Neural progenitor cell (in vitro differentiated cells): ENCODE measurements at regions not wholly inside any gene's neighbourhood (a gene's known extent, or its start where the extent isn't known, plus 50 kb on each side); places are given as distances from the start of the nearest gene placed in this dataset.

Source experiments
- DNase-seq: peaks from one replicate; pipeline ENCODE4 v3.0.0-alpha.2; 2016; ENCODE audit warnings: low spot score
- H2AFZ ChIP-seq: fragments of 200-600 bp; sonication (generic); replicated peaks from 2 replicates; pipeline ENCODE4 v1.6.1; 2016; ENCODE audit warnings: antibody characterized with exemption
- H3F3A ChIP-seq: fragments of 200-600 bp; sonication (generic); 2 replicates; pipeline ENCODE4 v1.6.1; 2016; ENCODE audit warnings: antibody characterized with exemption, low read depth
- H3K27ac ChIP-seq: fragments of 200-600 bp; sonication (generic); 2 replicates; pipeline ENCODE4 v1.5.1; 2016; ENCODE audit warnings: mild to moderate bottlenecking
- H3K27me3 ChIP-seq: fragments of 200-600 bp; sonication (generic); 2 replicates; pipeline ENCODE4 v1.6.1; 2016; ENCODE audit warnings: mild to moderate bottlenecking, moderate library complexity
- H3K36me3 ChIP-seq: fragments of 200-600 bp; sonication (generic); 2 replicates; pipeline ENCODE4 v1.5.1; 2016
- H3K4me1 ChIP-seq: fragments of 200-600 bp; sonication (generic); 2 replicates; pipeline ENCODE4 v1.6.1; 2016; ENCODE audit warnings: mixed run types
- H3K4me2 ChIP-seq: fragments of 200-600 bp; sonication (generic); 2 replicates; pipeline ENCODE4 v1.6.1; 2016
- H3K4me3 ChIP-seq: fragments of 200-600 bp; sonication (generic); 2 replicates; pipeline ENCODE4 v1.5.1; 2016
- H3K79me2 ChIP-seq: fragments of 200-600 bp; sonication (generic); 2 replicates; pipeline ENCODE4 v1.6.1; 2016; ENCODE audit warnings: low read depth
- H3K9ac ChIP-seq: fragments of 200-600 bp; sonication (generic); 2 replicates; pipeline ENCODE4 v1.6.1; 2016
- H3K9me3 ChIP-seq: fragments of 200-600 bp; sonication (generic); 2 replicates; pipeline ENCODE4 v1.5.1; 2016; ENCODE audit warnings: low read depth
- H4K20me1 ChIP-seq: fragments of 200-600 bp; sonication (generic); 2 replicates; pipeline ENCODE4 v1.6.1; 2016; ENCODE audit warnings: low read depth
- H3K27ac Mint-ChIP-seq: 3 replicates; pipeline ENCODE4 v1.8.0; 2021; ENCODE audit warnings: mixed read lengths
- H3K27me3 Mint-ChIP-seq: 2 replicates; pipeline ENCODE4 v1.8.0; 2022; ENCODE audit warnings: low read depth, mild to moderate bottlenecking, inconsistent platforms, moderate library complexity, mixed read lengths; ENCODE audit not compliant: insufficient read depth
- H3K36me3 Mint-ChIP-seq: 3 replicates; pipeline ENCODE4 v1.8.0; 2021; ENCODE audit warnings: mixed read lengths
- H3K4me1 Mint-ChIP-seq: 3 replicates; pipeline ENCODE4 v1.8.0; 2021; ENCODE audit warnings: mixed read lengths
- H3K4me3 Mint-ChIP-seq: 3 replicates; pipeline ENCODE4 v1.8.0; 2021; ENCODE audit warnings: mild to moderate bottlenecking, moderate library complexity, mixed read lengths
- H3K9me3 Mint-ChIP-seq: 3 replicates; pipeline ENCODE4 v1.8.0; 2020; ENCODE audit warnings: mixed read lengths
- EZH2 ChIP-seq: fragments of 200-600 bp; sonication (generic); IDR thresholded peaks from 2 replicates; pipeline ENCODE4 v1.6.1; 2017; ENCODE audit warnings: antibody characterized with exemption, mild to moderate bottlenecking, moderate library complexity
- EZH2phosphoT487 ChIP-seq: fragments of 200-600 bp; sonication (generic); IDR thresholded peaks from 2 replicates; pipeline ENCODE4 v1.6.1; 2017; ENCODE audit warnings: antibody characterized with exemption
- TF ChIP-seq, protein P1 (sequence below): fragments of 200-600 bp; sonication (generic); IDR thresholded peaks from 2 replicates; pipeline ENCODE4 v1.5.1; 2017; ENCODE audit warnings: antibody characterized with exemption, mild to moderate bottlenecking

DNA sequence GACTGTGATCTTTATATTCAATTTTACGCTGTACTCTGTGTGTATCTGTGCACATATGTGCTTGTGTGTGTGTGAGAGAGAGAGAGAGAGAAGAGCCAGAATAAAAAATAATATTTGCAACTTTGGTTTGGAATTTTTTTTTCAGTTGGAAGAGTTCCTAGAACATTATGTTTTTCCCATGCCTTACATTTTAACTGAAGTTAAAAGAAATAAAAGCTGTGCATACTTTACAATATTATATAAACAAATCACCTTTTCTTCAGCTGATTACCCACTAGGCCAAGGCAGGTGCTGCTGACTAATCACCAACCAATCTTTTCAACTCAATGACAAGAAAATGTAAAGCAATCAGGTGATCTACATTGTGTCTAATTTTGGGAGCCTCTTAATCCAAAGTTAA lies 366.3 kb downstream of the NYAP2 start:
- H3K4me3 Mint-ChIP-seq = no peak overlapping the region
- H3K4me1 Mint-ChIP-seq = peaks cover 10% of the 10 kb centered on the region
- DNase-seq = no peak
- no peaks in the 10 kb centered on the region for H3K27me3 ChIP-seq
- H3K36me3 ChIP-seq = no peaks in the 10 kb centered on the region
- H2AFZ ChIP-seq = no peak overlapping the region
- H3K4me3 ChIP-seq = no peak overlapping the region
- no peaks in the 10 kb centered on the region for H3K79me2 ChIP-seq
- no peak for TF ChIP-seq EZH2
- TF ChIP-seq, protein P1, sequence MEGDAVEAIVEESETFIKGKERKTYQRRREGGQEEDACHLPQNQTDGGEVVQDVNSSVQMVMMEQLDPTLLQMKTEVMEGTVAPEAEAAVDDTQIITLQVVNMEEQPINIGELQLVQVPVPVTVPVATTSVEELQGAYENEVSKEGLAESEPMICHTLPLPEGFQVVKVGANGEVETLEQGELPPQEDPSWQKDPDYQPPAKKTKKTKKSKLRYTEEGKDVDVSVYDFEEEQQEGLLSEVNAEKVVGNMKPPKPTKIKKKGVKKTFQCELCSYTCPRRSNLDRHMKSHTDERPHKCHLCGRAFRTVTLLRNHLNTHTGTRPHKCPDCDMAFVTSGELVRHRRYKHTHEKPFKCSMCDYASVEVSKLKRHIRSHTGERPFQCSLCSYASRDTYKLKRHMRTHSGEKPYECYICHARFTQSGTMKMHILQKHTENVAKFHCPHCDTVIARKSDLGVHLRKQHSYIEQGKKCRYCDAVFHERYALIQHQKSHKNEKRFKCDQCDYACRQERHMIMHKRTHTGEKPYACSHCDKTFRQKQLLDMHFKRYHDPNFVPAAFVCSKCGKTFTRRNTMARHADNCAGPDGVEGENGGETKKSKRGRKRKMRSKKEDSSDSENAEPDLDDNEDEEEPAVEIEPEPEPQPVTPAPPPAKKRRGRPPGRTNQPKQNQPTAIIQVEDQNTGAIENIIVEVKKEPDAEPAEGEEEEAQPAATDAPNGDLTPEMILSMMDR = no peak
- no peak for TF ChIP-seq EZH2phosphoT487
- no peaks in the 10 kb centered on the region for H4K20me1 ChIP-seq
- H3K9ac ChIP-seq = no peak overlapping the region
- H3K4me2 ChIP-seq = no peak overlapping the region
- no peaks in the 10 kb centered on the region for H3K9me3 ChIP-seq
- H3K36me3 Mint-ChIP-seq = no peaks in the 10 kb centered on the region
- H3K27me3 Mint-ChIP-seq = no peaks in the 10 kb centered on the region
- H3K4me1 ChIP-seq = no peaks in the 10 kb centered on the region
- no peaks in the 10 kb centered on the region for H3K9me3 Mint-ChIP-seq
- no peak overlapping the region for H3K27ac ChIP-seq
- no peaks in the 10 kb centered on the region for H3F3A ChIP-seq
- H3K27ac Mint-ChIP-seq = no peak overlapping the region

DNA sequence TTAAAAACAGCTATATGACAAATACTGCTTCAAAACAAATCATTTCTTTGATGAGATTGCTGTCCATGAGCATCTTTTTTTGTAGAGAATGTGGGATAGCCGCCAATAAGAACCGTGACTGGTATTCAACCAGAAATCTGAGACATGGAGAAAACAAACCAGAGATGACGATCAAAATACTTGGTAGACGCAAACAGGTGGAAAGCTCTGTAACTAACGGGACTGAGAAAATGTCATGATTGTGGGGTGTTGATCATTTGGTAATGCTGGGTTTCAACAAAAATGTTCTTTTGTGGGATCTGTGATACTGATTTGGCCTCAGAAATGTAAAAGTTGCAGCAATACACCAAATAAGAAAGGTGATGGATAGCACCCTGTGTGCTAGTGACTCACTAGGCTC lies 364.8 kb downstream of the NYAP2 start:
- peaks cover 10% of the 10 kb centered on the region for H3K4me1 Mint-ChIP-seq
- no peaks in the 10 kb centered on the region for H3K27me3 Mint-ChIP-seq
- no peaks in the 10 kb centered on the region for H3F3A ChIP-seq
- no peaks in the 10 kb centered on the region for H3K9me3 Mint-ChIP-seq
- no peak overlapping the region for H3K4me3 Mint-ChIP-seq
- no peak overlapping the region for H3K27ac ChIP-seq
- no peaks in the 10 kb centered on the region for H3K4me1 ChIP-seq
- H3K9ac ChIP-seq = no peak overlapping the region
- H3K9me3 ChIP-seq = no peaks in the 10 kb centered on the region
- DNase-seq = no peak
- H4K20me1 ChIP-seq = no peaks in the 10 kb centered on the region
- H3K79me2 ChIP-seq = no peaks in the 10 kb centered on the region
- no peak overlapping the region for H2AFZ ChIP-seq
- no peaks in the 10 kb centered on the region for H3K36me3 ChIP-seq
- no peak overlapping the region for H3K4me2 ChIP-seq
- no peak overlapping the region for H3K4me3 ChIP-seq
- H3K27me3 ChIP-seq = no peaks in the 10 kb centered on the region
- TF ChIP-seq, protein P1 = no peak
- TF ChIP-seq EZH2phosphoT487 (no peak), EZH2 (no peak)
- H3K36me3 Mint-ChIP-seq = no peaks in the 10 kb centered on the region
- H3K27ac Mint-ChIP-seq = no peak overlapping the region

DNA sequence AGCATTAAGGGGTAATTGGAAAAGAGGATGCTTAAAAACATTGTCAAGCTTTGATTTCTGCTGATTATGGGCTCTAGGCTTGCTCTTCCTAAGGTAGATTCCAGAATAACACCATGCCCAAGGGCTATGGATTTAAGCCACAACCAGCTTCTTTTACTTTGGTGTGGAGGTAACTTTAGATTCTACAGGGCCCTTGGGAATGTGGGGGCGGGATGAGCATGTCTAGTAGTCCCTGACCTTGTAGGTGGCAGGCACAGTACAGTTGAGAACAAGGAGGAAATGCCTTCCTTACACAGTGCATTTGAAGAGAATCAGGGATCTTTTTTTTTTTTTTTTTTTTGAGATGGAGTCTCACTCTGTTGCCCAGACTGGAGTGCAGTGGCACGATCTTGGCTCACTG lies 364.2 kb downstream of the NYAP2 start:
- no peak for DNase-seq
- Histone ChIP-seq H3K36me3 (no peaks in the 10 kb centered on the region), H3K9ac (no peak overlapping the region), H3K4me1 (no peaks in the 10 kb centered on the region), H3K4me3 (no peak overlapping the region), H3K27me3 (no peaks in the 10 kb centered on the region), H2AFZ (no peak overlapping the region), H4K20me1 (no peaks in the 10 kb centered on the region), H3K9me3 (no peaks in the 10 kb centered on the region), H3K79me2 (no peaks in the 10 kb centered on the region), H3K27ac (no peak overlapping the region), H3F3A (no peaks in the 10 kb centered on the region), H3K4me2 (no peak overlapping the region)
- TF ChIP-seq EZH2phosphoT487 = no peak
- no peak for TF ChIP-seq EZH2
- TF ChIP-seq, protein P1 = no peak
- peak overlapping the region; percentile 50 for H3K4me3 Mint-ChIP-seq
- no peaks in the 10 kb centered on the region for H3K9me3 Mint-ChIP-seq
- H3K27me3 Mint-ChIP-seq = no peaks in the 10 kb centered on the region
- no peak overlapping the region for H3K27ac Mint-ChIP-seq
- H3K36me3 Mint-ChIP-seq = no peaks in the 10 kb centered on the region
- peaks cover 10% of the 10 kb centered on the region for H3K4me1 Mint-ChIP-seq

DNA sequence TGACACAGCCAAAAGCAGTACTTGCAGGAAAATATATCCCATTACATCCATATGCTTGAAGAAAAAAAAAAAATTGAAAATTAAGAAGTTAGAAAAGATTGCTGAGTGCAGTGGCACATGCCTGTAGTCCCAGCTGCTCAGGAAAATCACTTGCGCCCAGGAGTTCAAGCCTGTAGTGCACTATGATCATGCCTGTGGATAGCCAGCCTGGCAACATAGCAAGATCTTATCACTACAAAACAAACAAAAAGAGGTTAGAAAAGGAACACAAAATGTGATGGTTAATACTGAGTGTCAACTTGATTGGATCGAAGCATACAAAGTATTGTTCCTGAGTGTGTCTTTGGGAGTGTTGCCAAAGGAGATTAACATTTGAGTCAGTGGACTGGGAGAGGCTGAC lies 361.9 kb downstream of the NYAP2 start:
- Mint-ChIP-seq H3K9me3 (no peaks in the 10 kb centered on the region), H3K4me1 (peaks cover 6% of the 10 kb centered on the region), H3K27me3 (no peaks in the 10 kb centered on the region), H3K36me3 (no peaks in the 10 kb centered on the region), H3K27ac (no peak overlapping the region), H3K4me3 (no peak overlapping the region)
- Histone ChIP-seq H3K36me3 (no peaks in the 10 kb centered on the region), H3K27me3 (no peaks in the 10 kb centered on the region), H3K27ac (no peak overlapping the region), H3K79me2 (no peaks in the 10 kb centered on the region), H3F3A (no peaks in the 10 kb centered on the region), H3K4me3 (no peak overlapping the region), H3K4me2 (no peak overlapping the region), H3K9ac (no peak overlapping the region), H3K4me1 (no peaks in the 10 kb centered on the region), H3K9me3 (no peaks in the 10 kb centered on the region), H2AFZ (no peak overlapping the region), H4K20me1 (no peaks in the 10 kb centered on the region)
- no peak for DNase-seq
- TF ChIP-seq EZH2phosphoT487 (no peak), EZH2 (no peak)
- TF ChIP-seq, protein P1 = no peak
